DMS153 treated with DMSO at 0.1 percent for 48 hours (cell line): ENCODE measurements at regions not wholly inside any gene's neighbourhood (a gene's known extent, or its start where the extent isn't known, plus 50 kb on each side); places are given as distances from the start of the nearest gene placed in this dataset.

Source experiments
- DNase-seq: peaks from one replicate; lab custom pipeline; 2025; ENCODE audit not compliant: unreplicated experiment; lab: John Stamatoyannopoulos, UW

GRCh38 chr12:130017591-130018449, 114.0 kb upstream of the TMEM132D start:
- peak; percentile 41 for DNase-seq

DNA sequence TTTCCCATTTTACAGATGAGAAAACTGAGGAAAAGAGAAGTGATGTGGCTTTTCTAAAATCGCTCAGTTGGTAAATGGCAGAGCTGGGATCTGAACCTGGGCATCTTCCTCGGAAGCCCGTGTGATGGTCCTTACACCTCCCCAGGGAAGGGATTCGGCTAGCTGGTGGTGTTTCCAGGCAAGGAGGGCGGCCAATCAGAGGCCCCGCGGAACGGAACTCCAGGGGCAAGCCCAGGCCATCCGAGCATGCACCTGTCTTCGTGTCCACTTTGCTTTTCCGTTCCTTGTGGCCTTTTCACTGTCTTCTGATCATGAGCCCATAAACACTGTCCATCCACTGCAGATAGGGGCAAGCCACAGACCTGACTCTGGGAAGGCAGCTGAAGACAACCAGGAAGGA, 114.8 kb upstream of the TMEM132D start:
- no peak for DNase-seq

GRCh38 chr12:130026608-130027176, 122.9 kb upstream of the TMEM132D start:
- peak; percentile 7 for DNase-seq

DNA sequence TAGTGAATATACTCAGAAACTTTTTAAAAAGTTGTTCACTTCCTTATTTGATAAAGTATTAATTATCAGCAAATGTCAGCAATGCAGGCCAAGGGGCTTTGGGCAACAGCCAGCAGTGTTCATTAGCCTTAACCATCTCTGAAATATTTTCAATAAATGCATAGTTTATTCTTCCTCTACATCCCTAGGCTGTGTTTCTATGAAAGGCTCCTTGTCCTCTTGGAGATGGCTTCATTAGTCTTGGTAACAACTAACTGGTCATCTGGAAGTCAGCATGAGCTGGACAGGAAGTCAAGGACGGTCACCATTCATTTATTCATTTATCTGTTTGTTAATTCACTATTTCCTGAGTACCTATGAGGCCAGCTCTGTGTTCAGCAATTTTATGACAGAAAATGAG, 124.0 kb upstream of the TMEM132D start:
- DNase-seq: no peak

DNA sequence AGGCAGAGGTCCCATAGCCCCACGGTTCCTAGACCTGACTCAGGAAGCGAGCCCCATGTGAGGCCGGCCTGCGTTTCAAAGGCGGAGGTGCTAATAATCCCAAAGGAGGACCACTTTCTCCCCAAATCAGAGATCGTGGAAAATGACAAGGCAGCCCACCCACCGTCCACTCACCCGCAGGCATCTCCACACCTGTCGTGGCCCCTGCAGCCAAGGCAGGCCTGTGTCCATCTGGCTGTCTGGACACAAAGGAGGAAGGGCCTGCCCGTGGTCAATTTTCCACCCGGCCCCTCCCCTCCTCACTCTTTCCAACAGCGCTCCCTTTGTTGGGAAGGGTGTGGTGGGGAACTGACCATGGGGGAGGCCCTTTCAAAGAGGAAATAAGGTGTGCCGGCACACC, 125.3 kb upstream of the TMEM132D start:
- no peak for DNase-seq

- no peak for DNase-seq
These were observed 127.2 kb upstream of the TMEM132D start for GRCh38 chr12:130031041-130031440.

GRCh38 chr12:130031571-130032189, 127.9 kb upstream of the TMEM132D start:
- peak; percentile 39 for DNase-seq

- DNase-seq: no peak
These were observed 120.1 kb upstream of the FZD10 start for GRCh38 chr12:130041983-130042812.

- peak; percentile 4 for DNase-seq
These were observed 118.4 kb upstream of the FZD10 start for GRCh38 chr12:130043685-130044406.

- peak; percentile 54 for DNase-seq
These were observed 117.2 kb upstream of the FZD10 start for GRCh38 chr12:130044991-130045621.

- no peak for DNase-seq
These were observed 112.6 kb upstream of the FZD10 start for GRCh38 chr12:130049666-130050065.

DNA sequence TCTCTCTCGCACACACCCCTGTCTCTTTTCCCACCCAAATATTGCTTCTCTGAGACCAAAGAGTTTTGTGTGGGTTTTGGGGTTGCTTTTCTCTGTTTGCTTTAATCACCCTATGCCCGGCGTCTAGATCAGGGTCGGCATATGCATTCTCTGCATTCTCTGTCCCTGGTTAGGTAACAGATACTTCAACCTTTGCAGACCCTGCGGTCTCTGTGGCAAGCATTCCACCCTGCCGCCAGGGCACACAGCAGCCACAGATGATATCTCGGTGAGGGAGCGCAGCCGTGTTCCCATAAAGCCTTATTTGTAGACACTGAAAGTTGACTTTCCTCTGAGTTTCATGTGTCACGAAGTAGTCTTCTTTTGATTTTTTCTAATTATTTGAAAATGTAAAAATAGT, 110.4 kb upstream of the FZD10 start:
- no peak for DNase-seq

DNA sequence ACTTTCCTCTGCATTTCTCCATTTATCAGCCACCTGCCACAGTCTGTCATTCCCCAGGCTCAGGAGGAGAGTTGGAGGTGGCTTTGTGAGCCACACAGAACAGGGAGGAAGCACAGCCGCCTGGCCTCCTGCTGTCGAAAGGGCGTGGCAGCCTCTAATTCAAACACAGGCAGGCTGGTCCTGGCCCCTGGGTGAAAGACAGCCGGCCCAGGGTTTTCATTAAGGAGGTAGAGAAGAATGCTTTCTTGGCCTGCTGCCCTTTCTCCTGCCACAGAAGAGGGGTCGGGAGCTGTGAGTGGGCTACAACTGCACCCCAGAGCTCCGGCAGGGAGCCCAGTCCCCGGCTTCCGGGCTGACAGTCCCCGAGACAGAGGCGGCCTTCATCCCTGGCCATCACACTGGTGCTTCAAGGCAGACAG, 108.6 kb upstream of the FZD10 start:
- peak; percentile 29 for DNase-seq

DNA sequence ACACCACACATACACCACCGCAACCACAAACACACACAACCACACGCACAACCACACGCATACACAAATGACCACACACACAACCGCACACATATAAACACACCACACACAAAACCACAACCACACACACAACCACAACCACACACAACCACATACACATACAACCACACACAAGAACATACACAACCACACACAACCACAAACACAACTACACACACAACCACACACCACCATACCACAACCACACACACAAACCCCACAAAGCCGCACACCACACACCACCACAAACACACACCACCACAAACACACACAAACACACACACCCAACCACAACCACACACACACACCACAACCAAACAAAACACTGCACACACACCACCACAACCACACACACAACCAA, 107.5 kb upstream of the FZD10 start:
- DNase-seq: no peak

- DNase-seq: no peak
These were observed 103.3 kb upstream of the FZD10 start for GRCh38 chr12:130058926-130059472.

DNA sequence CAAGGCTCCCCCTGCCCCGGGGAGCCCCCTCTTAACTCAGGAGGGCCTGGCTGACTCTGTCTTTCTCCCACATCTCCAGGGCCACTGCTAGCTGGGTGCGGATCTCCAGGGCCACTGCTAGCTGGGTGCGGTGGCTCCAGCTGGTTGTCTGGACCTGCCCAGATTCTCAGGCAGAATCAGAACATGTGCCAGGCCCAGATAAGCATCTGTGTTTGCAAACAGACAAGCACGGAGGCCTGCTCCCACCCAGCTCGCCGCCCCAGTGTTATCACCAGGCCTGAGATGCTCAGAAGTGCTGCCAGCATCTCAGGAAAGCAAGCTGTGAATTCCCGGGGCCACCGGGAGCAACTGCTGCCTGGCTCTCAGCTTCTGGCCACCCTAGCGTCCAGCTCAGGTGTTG, 98.4 kb upstream of the FZD10 start:
- no peak for DNase-seq

- no peak for DNase-seq
These were observed 97.3 kb upstream of the FZD10 start for GRCh38 chr12:130064999-130065398.

- DNase-seq: no peak
These were observed 95.5 kb upstream of the FZD10 start for GRCh38 chr12:130066742-130067141.

GRCh38 chr12:130068741-130069140, 93.5 kb upstream of the FZD10 start:
- no peak for DNase-seq

- peak; percentile 78 for DNase-seq
These were observed 92.1 kb upstream of the FZD10 start for GRCh38 chr12:130070126-130070611.
